HG02763 (cell line): ENCODE measurements at regions not wholly inside any gene's neighbourhood (a gene's known extent, or its start where the extent isn't known, plus 50 kb on each side); places are given as distances from the start of the nearest gene placed in this dataset.
"Not testable (repeated sequence)": the region's sequence is repeated elsewhere in the genome, so short reads cannot be mapped to it uniquely, and the experiment has no call there.

Experiments used
- ATAC-seq: cut with Tn5 transposase; IDR thresholded peaks from one replicate; pipeline ENCODE4 v1.9.1; 2021; ENCODE audit warnings: mild to moderate bottlenecking, moderate library complexity; ENCODE audit not compliant: unreplicated experiment

DNA sequence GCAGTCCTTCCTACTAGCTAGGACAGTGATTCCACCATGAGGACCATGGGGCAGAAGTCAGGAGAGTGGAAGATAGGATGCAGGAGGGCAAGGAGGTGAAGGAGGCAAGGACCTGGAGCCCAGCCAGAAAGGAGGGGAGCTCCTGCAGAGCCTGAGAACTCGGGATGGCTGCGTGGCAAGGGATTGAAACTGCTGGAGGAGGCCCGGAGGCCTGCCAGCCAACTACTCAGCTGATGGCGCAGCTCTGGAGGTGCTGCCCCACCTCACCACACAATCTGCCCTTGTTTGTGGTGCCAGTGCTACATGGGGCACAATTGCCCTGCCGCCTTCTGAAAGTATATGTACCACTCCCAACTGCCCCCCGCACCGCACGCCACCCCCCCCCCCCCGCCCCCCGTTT is 307.3 kb upstream of the CHRNA7 start:
- ATAC-seq, result not testable (repeated sequence)

DNA sequence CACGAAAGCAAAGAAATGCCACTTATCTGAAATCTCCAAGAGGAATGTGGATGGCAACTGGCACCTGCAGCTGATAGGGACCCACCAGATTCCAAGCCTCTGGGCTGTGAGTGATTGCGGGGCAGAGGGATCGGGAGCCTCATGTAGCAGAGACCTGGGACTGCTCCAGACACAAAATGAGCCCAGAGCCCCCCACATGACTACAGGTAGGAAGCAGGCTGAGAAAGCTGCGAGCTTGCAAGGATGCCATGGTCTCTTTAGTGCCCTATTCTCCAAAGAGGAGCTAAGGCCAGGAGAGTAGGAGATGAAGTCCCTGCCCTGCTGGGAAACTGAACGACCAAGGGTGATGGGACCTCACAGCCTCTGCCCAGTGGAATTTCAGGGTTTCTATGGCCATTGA is 305.4 kb upstream of the CHRNA7 start:
- ATAC-seq, result not testable (repeated sequence)

DNA sequence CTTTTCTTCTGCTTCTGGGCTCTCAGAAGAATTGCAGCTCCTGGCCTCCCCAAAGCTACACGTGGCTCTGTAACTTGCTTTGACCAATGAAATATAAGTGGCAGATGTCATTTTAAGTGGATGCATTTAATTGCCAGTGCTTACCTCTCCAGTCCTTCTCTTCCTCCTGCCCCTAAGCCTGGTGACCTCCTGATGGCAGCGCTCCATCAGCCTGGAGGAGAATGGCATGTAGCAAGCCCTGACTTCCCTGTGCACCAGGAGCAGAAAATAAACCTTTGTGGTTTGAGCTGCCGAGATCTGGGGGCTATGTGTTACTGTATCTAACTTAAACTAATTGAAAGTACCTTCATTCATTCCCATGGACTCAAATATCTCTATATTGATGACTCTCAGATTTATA is 304.7 kb upstream of the CHRNA7 start:
- not testable (repeated sequence) for ATAC-seq

DNA sequence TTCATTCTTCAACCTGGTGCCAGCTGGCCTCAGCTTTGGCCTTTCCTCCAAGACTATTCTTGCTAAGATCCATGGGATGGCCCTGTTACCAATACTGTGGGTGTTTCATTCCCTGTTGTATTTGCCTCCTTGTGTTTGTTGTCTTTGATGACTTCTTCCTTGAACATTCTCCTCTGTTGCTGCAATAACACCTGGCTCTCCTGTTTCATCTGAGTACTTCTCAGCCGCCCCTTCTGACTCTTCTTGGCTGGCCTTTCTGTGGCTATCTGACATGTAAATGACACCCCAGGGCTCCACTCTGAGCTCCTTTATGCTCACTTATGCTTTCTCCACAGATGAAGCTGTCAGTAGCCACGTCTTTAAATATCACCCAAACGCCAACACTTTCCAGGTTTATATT is 302.7 kb upstream of the CHRNA7 start:
- no peak for ATAC-seq

DNA sequence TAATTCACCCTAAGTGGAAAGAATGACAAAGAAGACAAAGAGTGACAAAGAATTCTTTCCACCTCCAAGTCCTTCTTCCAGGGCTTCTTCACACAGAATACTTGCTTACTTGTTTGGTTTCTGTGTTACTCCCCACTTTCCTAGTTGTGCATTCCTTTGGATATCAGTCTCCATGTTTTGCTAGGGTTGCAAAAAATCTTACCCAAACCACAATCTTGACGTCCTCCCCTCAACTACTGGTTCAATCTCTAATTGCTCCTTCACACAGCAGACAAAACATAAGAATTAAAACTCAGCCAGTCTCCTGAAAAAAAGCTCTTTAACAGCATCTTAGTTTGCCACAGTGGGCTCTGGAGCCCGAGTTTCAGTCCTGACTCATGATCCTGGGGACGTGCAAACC is 297.6 kb upstream of the CHRNA7 start:
- no peak for ATAC-seq

DNA sequence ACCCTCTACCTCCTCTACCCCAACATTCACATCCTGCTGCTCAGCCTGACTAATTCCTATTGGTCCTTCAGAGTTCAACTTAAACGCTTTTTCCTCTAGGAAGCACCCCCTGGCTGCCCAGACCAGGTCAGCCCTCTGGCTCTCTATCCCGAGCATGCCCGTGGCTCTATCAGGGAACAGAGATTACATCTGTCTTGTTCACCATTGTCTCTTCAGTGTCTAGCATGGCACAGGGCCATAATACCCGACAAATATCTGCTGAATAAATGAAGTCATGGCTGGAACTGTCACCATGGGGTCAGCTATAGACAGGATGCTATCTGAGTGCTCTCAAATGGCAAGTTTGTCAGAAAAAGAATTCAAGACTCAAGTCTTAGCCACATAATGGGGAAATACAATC is 296.9 kb upstream of the CHRNA7 start:
- no peak for ATAC-seq

DNA sequence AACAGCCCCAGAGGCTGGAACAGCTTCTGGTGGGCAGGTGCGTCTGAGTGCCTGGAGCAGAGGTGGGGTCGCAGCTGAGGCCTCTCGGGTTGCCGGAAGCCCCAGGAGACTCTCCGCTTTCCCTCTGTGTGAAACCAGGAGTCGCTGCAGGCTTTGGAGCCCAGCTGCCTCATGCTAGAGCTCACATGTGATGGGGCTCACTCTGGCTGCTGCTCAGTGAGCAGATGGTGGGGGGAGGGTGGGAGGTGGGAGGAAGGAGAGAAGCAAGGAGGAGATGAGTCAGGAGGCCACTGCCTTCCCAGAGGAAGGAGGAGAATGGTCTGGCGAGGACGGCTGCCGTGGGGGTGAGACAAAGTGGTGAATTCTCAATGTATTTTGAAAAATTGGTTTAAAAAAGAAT is 290.1 kb upstream of the CHRNA7 start:
- ATAC-seq, result no peak

DNA sequence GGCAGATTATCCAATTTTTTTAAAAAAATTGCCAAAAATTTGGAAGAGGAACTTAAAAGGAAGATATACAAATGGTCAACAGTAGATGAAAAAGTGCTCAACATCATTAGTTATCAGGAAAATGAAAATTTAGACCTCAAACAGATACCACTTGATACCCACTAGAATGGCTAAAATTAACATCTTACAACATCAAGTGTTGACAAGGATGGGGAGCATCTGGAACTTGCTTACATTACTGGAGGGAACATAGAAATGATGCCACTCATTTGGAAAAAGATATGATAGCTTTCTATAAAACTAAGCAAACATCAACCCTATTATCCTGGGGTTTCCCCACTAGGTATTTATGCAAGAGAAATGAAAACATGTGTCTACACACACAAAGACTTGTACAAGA is 284.5 kb upstream of the CHRNA7 start:
- no peak for ATAC-seq

DNA sequence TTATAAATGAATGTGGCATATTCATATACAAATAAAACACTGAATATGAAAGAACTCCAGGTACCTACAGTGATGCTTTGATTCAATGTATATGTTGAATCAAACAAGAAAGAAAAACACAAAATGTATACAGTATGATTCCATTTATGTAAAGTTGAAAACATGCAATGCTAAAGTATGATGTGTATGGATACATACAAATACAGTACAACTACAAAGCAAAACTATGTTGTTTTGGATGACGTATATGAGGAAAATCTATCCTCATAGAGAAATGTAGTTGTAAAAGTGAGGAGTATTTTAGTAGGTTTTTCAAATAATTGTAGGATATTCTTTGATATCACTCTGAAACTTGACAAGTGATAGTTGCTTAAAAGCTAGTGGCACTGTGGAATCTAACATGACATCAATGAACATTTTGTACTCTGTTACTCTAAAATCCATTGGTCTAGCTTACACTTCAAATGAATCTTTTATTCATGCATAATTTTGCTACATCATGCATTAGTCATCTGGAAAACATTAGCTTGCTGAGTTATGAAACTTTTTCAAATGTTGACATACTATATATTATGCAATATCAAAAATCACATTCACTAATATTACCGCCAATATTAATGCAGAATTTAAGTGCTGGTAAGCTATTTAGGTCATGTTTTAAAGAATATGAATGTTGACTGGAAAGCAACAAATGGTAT is 278.1 kb upstream of the CHRNA7 start:
- ATAC-seq, result no peak

DNA sequence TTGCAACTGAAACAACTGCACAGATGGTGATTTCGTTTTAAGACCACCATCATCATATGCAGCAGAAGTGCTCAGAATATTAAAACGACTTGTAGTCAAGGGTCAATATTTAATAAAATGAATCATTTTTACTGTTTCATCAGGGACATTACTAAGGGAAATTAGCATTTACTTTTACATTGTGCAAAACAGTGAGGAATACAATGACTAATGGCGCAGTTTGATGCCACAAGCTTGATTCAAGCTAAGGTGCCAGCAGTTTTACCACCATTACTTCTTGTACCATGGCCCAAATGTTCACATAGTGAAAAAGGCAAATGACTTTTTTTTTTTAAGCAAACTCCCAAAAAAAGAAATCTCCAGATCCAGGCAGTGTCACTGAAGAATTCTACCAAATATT is 277.4 kb upstream of the CHRNA7 start:
- no peak for ATAC-seq

DNA sequence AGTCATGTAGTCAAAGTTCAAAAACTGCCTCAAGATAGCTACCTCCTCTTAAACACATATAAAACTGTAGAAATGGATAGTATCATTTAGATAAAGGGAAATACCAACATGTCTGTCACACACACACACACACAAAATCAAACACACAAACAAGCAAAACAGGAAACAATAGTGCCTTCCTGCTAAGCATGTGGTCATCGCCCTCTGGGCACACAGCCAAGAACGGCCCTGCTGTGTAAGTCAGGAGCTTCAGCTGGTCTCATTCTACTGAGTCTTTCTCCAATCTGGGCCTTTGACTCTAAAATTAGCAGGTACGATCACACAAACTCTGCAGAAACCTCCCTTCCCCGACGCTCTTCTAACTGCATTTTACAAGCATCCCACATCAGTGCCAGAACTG is 272.2 kb upstream of the CHRNA7 start:
- no peak for ATAC-seq

DNA sequence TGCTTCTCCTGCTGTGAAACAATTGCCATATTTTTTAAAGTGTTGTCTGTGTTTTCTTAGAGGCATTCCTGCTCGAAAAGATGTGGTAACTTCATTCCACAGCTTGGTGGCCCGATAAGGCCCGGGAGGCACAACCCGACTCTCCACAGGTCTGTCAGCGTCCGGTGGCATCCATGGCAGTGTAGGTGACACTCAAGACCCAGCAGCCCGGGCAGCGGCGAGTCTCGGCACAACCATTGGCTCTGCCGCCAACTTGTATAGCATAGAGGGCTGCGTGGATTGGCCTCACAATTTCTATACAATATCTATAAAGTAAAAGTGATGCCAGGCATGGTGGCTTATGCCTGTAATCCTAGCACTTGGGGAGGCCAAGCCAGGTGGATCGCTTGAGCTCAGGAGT is 262.3 kb upstream of the CHRNA7 start:
- no peak for ATAC-seq

DNA sequence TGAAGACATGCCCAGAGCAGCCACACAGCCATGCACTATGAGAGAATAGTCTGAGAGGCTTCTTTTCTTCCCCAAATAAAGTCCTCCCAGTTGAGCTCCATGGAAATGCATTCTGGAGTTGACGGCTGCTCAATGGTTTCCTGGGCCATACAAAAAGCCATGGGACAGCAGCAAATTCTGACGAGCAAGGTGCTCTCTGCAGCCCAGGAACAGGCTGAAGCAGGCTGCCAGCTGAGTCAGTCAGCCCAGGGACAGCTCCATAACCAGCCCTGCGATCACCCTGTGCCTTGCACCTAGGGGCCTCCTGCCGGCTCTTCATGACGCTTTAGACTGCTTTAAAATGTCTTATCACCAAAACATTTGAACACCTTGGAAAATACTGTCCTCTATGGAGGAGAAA is 256.3 kb upstream of the CHRNA7 start:
- no peak for ATAC-seq

DNA sequence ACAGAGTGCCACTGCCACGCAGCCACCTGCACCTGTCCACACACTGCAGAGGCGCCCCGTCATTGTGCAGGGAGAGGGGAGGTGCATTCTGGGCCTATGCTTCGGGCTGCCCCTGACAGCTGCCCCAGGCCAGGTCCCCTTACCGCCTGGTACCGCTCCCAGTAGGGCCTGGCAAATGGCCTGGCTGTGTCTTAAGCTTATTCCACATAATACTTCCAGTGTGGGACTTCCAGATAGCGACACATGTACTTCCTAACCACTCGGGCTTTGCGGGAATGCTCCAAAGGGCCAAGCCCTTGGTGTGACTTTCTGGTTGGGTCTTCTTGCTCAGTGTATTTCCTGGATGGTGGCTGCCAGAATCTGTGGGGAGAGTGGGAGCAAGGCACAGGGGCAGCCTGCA is 254.3 kb upstream of the CHRNA7 start:
- no peak for ATAC-seq

DNA sequence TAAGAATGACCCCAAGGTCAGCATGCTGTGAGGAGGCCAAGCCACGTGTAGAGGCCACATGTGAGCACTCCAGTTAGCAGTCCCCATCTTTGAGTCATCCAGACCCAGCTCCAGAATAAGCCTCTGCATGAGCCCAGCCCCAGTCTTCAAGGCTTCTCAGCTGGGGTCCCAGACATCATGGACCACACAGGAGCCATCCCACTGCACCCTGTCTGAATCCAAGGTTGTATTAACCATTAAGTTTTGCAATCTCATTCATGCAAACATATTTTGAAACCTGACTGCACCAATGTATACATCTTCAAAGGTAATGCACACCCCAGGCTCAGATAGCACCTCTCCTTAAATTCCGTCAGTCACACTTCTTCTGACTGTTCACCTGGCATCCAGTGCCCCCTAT is 249.1 kb upstream of the CHRNA7 start:
- ATAC-seq, result no peak

DNA sequence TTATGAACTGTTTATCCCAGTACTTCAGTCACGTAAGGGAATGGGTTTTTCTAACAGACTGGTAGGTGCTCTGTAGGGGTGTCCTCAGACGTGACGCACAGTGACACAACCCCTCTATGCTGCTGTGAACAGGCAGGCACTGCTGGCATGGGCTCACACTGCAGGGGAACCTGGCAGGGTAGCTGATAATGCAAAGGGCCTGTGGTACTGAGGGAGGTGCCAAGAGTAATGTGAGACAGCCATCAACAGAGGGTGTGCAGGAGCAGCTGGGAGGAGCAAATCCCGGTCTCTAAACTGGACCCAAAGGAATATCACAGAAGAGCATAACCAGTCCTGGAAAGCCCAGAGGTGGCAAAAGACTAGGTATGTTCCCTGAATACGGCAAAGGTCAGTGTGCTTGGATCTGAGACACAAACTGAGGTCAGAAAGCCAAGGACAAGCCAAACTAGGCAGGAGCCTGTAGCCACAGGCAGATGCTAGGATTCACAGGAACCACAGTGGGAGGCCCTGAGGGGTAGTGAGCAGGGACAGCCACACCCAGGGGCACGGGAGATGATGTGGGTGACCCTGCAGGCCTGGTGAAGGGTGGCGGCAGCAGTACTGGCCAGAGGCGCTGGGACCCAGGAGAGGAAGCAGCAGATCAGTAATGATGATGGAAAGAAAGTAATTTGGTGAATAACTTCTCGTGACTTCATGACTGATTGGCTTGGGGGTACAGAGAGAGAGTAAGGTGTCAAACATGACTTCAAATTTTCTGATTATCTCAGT is 248.1 kb upstream of the CHRNA7 start:
- ATAC-seq, result no peak

DNA sequence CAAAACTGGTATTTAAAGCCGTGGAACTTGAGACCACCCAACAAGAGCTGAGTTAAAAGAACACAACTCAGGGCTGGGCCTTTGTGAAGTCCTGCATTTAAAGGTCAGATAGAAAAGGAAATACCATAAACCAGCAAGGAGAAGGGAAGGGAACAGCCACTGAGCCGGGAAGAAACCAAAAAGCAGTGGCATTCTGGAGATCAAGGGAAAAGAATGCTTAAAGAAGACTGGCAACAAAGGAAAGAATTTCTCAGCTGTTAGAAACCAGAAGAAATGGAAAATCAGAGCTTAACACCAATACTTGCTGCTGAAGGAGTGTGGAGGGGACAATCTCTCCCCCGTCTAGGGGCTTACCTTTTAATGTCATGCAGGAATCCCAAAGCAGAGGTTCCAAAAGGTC is 247.4 kb upstream of the CHRNA7 start:
- no peak for ATAC-seq

DNA sequence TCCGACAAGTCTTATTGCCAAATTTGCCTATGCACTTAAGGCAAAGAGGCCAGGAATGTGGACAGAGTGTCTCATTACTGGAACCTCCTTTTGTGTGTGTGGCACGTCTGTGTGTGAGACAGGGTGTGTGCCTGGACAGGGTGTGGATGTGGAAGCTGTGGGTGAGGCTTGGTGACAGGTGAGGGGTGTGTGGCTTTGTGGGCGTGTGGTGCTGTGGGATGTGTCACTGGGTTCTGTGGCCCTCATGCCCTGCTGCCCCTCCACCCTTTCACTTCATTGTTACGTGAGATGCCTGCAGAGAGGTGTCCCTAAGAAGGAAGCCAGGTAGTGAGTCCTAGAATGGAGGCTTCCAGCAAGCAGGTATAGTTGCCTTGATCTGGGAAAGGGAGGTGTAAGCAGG is 244.0 kb upstream of the CHRNA7 start:
- ATAC-seq, result no peak

DNA sequence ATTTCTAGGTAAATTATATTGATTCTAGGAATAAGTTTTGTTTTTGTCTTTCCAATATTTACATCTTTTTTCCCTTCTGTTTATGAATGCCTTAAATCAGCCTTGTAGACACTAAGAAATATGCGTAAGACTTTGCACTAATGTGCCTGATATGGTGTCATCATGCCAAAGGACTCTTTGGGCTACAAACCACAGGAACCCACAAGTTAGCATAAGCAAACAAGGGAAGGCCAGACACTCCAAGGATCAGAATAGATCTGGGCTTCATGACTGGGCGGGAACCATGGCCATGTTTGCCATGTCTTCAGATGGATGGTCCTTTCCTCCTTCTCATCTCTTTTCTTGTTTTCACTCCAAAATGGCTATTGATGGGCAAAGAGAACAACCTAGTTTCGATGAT is 242.2 kb upstream of the CHRNA7 start:
- no peak for ATAC-seq

DNA sequence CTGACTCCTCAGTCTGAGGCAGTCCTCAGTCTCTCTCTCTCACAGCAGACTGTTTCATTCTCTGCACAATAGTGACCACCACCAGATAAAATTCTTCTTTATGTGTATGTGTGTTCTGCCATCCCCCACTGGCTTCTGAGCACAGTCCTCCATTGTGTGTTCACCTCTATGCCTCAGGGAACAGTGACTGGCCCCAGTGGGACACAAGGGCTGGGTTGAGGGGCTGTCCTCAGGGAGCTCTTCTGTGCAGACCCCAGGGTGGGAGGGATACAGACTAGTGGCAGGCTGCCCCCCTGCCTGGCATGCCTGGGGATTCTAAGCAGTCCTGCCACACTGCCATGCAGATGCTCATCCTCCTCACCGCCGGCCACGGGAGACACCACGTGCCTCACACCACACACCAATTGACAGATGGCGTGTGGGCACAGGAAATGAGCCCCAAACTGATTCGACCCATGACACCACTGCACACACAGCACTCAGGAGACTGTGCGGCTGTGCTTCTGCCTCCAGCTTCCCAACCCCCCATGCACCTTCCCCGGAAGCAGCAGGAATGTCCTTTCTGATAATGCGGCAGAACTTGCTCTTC is 237.6 kb upstream of the CHRNA7 start:
- no peak for ATAC-seq

DNA sequence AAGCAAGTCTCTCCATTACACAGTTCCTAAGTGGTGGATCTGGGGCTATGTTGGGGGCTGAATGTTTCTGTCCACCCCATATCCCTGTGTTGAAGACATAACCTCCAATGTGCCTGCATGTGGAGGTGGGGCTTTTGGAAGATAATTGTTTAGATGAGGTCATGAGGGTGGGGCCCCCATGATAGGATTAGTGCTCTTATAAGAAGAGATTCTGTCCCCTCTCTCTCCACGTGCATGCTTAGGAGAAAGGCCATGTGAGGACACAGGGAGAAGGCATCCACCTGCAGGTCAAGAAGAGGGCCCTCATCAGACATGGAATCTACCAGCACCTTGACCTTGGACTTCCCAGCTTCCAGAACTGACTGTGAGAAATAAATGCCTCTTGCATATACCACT is 231.0 kb upstream of the CHRNA7 start:
- no peak for ATAC-seq

DNA sequence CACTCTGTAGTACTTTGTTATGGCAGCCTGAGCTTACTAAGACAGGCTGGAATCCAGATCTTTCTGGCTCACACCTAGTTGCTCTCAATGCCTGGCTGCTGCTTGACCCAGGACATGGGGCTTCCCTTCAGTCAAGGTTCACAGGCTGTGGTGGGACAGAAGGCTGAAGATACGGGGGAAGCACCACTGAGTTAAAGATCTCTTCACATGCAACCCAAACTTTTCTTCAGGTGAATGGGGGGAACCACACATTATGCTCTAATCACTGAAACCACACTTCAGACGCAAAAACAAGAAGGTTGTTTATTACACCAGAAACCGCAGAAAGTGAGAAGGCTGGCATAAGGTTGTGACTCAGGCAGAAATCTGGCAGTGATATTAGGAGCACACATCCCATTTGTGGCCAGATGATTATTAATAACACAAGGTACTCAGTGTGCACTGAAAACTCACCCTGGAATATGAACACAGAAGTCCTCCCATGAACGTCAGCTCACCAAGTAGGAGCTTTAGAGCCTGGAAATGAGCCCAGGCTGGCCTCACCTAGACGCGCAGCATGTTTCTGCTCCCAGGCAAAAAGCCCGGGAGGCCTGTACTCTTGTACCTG is 230.5 kb upstream of the CHRNA7 start:
- ATAC-seq, result peak; percentile 67
